SK-N-MC (cell line): ENCODE measurements at regions not wholly inside any gene's neighbourhood (a gene's known extent, or its start where the extent isn't known, plus 50 kb on each side); places are given as distances from the start of the nearest gene placed in this dataset.

Experiments used
- EZH2 ChIP-seq: fragments of 200-600 bp; sonication (generic); IDR thresholded peaks from one replicate; pipeline ENCODE4 v1.6.1; 2017; ENCODE audit warnings: antibody characterized with exemption
- FOXP2 ChIP-seq: optimal IDR thresholded peaks from 2 replicates; pipeline ENCODE3; 2011; ENCODE audit warnings: mild to moderate bottlenecking, moderate library complexity; ENCODE audit not compliant: insufficient read depth; ENCODE audit errors: extremely low read length, control extremely low read depth
- POLR2AphosphoS5 ChIP-seq: IDR thresholded peaks from 2 replicates; pipeline ENCODE4 v1.6.1; 2012; ENCODE audit warnings: mild to moderate bottlenecking, low read depth, low read length, borderline replicate concordance

DNA sequence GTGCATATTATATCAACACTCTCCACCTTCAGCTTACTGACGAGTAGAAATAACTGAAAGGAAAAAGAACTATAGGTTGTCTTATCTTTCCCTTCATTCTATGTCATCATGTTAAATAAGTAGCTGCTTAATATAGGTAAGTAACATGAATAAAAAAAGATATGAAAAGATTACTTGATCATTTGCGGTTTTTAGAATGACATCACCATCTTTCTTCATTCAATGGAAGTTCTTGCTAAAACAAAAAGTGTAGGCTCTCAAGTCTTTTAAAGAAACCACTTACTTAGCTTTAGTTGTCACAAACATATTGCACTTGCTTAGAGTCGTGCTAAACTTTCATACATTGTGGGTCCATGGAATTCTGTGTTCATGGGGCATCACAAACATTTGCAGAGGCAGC lies 331.1 kb upstream of the DEPDC1 start:
- TF ChIP-seq POLR2AphosphoS5 (no peak), EZH2 (no peak), FOXP2 (no peak)
